Spleen (tissue), 7 donors: ENCODE measurements at regions not wholly inside any gene's neighbourhood (a gene's known extent, or its start where the extent isn't known, plus 50 kb on each side); places are given as distances from the start of the nearest gene placed in this dataset.

Source experiments
- POLR2A ChIP-seq, 3 donors: fragments of 450-650 bp; IDR thresholded peaks; one replicate each; pipeline ENCODE4 v1.5.1; 2017; ENCODE audit warnings: antibody characterized with exemption in 3 of 3, mild to moderate bottlenecking in 1 of 3
- POLR2AphosphoS5 ChIP-seq, 3 donors: sonication (generic); formaldehyde crosslinking; IDR thresholded peaks; one replicate each; pipeline ENCODE4 v1.5.1; 2017; ENCODE audit warnings: antibody characterized with exemption in 3 of 3
- TF ChIP-seq, protein P1 (sequence below), 11 experiments: fragments of 200-600 bp in 7 of 11; fragments of 450-650 bp in 4 of 11; sonication (generic) in 4 of 11; IDR thresholded peaks in 8 of 11; conservative IDR thresholded peaks in 3 of 11; 1 replicate in 7 of 11; 2 replicates in 4 of 11; pipeline versions ENCODE4 v1.4.0 to v1.8.0; 2016 to 2021; ENCODE audit warnings: antibody characterized with exemption in 11 of 11, inconsistent platforms in 4 of 11, mild to moderate bottlenecking in 1 of 11
- donor health status: DM: no; HTN: no; CAD: no; lungs with moderate emphysema.
- donor health status: DM: no; HTN: no; CAD: no.
- donor health status: DM: no; HTN: no; CAD: no.

DNA sequence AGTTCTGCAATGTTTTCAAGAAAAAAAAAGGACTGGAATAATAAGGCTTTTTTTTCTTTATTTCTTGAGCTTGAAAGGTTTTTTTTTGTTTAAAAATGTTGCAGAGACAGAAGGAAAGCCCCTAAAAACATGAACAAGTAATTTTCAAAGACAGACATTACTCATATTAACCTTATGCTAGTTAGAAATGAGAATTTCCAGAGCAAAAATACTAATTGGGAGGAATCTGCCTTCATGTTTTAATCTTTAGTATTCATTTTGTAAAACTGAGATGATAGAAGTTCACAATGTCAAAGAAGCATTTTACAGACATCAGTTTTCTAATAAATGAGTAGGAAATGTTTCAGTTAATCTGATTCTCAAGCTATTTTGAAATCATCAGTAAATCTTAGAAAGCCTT, 1805.3 kb downstream of the PCDH7 start:
- TF ChIP-seq, protein P1, sequence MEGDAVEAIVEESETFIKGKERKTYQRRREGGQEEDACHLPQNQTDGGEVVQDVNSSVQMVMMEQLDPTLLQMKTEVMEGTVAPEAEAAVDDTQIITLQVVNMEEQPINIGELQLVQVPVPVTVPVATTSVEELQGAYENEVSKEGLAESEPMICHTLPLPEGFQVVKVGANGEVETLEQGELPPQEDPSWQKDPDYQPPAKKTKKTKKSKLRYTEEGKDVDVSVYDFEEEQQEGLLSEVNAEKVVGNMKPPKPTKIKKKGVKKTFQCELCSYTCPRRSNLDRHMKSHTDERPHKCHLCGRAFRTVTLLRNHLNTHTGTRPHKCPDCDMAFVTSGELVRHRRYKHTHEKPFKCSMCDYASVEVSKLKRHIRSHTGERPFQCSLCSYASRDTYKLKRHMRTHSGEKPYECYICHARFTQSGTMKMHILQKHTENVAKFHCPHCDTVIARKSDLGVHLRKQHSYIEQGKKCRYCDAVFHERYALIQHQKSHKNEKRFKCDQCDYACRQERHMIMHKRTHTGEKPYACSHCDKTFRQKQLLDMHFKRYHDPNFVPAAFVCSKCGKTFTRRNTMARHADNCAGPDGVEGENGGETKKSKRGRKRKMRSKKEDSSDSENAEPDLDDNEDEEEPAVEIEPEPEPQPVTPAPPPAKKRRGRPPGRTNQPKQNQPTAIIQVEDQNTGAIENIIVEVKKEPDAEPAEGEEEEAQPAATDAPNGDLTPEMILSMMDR (IDR thresholded peaks at IDR 0.05 in 8 of 11, conservative IDR thresholded peaks at IDR 0.05 in 3 of 11) = no peak
- TF ChIP-seq POLR2AphosphoS5 (IDR thresholded peaks at IDR 0.05) = no peak
- no peak for TF ChIP-seq POLR2A (IDR thresholded peaks at IDR 0.05)
